DND-41 (cell line): ENCODE measurements at regions not wholly inside any gene's neighbourhood (a gene's known extent, or its start where the extent isn't known, plus 50 kb on each side); places are given as distances from the start of the nearest gene placed in this dataset.

ENCODE experiments used
- ATAC-seq: fragments of 200-7000 bp; cut with Tn5 transposase; 3 replicates; pipeline ENCODE4 v1.9.1; 2021; ENCODE audit warnings: low read depth; ENCODE audit not compliant: insufficient read depth
- DNase-seq: peaks from one replicate; pipeline ENCODE4 v3.0.0-alpha.2; 2020
- H2AFZ ChIP-seq: 2 replicates; pipeline ENCODE4 v1.6.0; 2012; ENCODE audit warnings: low read depth, low read length
- H3K27ac ChIP-seq: 2 replicates; pipeline ENCODE4 v1.5.1; 2012; ENCODE audit warnings: low read length, inconsistent platforms
- H3K27me3 ChIP-seq: fragments of 200-600 bp; sonication (generic); 2 replicates; pipeline ENCODE4 v1.6.0; 2012; ENCODE audit warnings: low read length, mild to moderate bottlenecking, inconsistent platforms; ENCODE audit not compliant: insufficient read depth, poor library complexity
- H3K36me3 ChIP-seq: 2 replicates; pipeline ENCODE4 v1.5.1; 2012; ENCODE audit warnings: low read length, inconsistent platforms; ENCODE audit not compliant: insufficient read depth
- H3K4me1 ChIP-seq: 2 replicates; pipeline ENCODE4 v1.5.1; 2012; ENCODE audit warnings: mild to moderate bottlenecking, low read length; ENCODE audit not compliant: insufficient read depth
- H3K4me2 ChIP-seq: 2 replicates; pipeline ENCODE4 v1.6.0; 2012; ENCODE audit warnings: mild to moderate bottlenecking, moderate library complexity, low read length, inconsistent platforms; ENCODE audit not compliant: insufficient read depth
- H3K4me3 ChIP-seq, 2 experiments: fragments of 200-600 bp in 1 of 2; shearing (Covaris generic) in 1 of 2; 2 replicates each; pipeline ENCODE4 v1.5.1; 2012 to 2016; ENCODE audit warnings: inconsistent platforms in 2 of 2, low read length in 2 of 2, mild to moderate bottlenecking in 2 of 2, low read depth in 1 of 2, moderate library complexity in 1 of 2
- H3K79me2 ChIP-seq: 2 replicates; pipeline ENCODE4 v1.6.0; 2012; ENCODE audit warnings: low read length, inconsistent platforms; ENCODE audit not compliant: insufficient read depth
- H3K9ac ChIP-seq: 2 replicates; pipeline ENCODE4 v1.6.0; 2012; ENCODE audit warnings: low read depth, mild to moderate bottlenecking, inconsistent platforms, low read length, moderate library complexity
- H3K9me3 ChIP-seq: 2 replicates; pipeline ENCODE4 v1.5.1; 2012; ENCODE audit warnings: low read length, moderate library complexity, mild to moderate bottlenecking, inconsistent platforms; ENCODE audit not compliant: insufficient read depth, severe bottlenecking
- H4K20me1 ChIP-seq: 2 replicates; pipeline ENCODE4 v1.6.0; 2012; ENCODE audit warnings: low read length; ENCODE audit not compliant: insufficient read depth
- CTCF ChIP-seq: IDR thresholded peaks from 2 replicates; pipeline ENCODE4 v1.5.1; 2012; ENCODE audit warnings: borderline replicate concordance, low read length, moderate library complexity, mild to moderate bottlenecking; ENCODE audit not compliant: poor library complexity, severe bottlenecking; ENCODE audit errors: extremely low read depth
- EZH2 ChIP-seq: IDR thresholded peaks from 3 replicates; pipeline ENCODE4 v1.6.1; 2012; ENCODE audit warnings: borderline replicate concordance, low read depth, mild to moderate bottlenecking, moderate library complexity, low read length, inconsistent platforms; ENCODE audit not compliant: severe bottlenecking

DNA sequence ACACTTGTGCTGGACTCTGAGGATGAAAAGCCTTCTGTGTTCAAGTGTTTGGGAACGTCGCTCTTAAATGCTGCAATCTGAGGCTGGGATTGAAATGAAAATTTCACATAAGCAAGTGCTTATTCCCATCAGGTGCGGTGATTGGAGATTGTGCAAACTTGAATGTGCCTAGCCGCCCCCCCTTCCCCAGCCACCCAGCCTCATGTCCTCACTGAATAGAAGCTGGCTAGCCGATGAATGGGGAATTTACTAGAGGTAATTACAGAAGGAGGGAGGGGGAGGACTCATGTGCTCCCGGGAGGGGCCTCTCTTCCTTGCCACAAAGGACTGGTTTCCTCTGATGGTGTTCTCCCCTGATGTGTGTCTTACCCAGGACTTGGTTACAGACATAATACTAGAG, 544.8 kb upstream of the EEF2KMT start:
- Histone ChIP-seq H3K79me2 (no peaks in the 10 kb centered on the region), H2AFZ (no peak overlapping the region), H4K20me1 (0 out of 2 replicates have a peak, but pooled peaks cover 4% of the 10 kb centered on the region), H3K4me1 (no peaks in the 10 kb centered on the region), H3K9ac (no peak overlapping the region), H3K36me3 (no peaks in the 10 kb centered on the region), H3K27ac (no peak overlapping the region), H3K27me3 (no peaks in the 10 kb centered on the region), H3K4me3 (no peak overlapping the region), H3K4me2 (no peak overlapping the region), H3K9me3 (no peaks in the 10 kb centered on the region)
- no peak for TF ChIP-seq EZH2
- no peak for TF ChIP-seq CTCF
- ATAC-seq (no peak), DNase-seq (no peak)

DNA sequence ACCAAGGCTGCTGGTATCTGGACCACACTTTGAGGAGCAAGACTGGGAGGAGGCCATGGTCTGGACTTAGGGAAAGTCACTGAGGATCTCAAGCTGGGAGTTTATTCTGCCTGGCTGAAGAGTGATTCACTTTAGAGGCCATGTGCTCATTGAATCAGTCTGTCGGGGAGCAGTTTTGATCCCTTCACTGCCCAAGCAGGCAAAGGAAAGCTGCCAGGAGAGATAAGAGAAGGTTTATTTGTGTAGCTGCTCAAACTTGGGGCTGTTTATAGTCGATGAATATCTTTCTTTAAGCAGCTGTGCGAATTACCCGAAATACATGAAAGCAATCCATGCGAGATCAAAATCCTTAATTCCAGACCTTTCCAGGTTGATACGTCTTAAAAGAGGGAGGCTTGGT, 544.4 kb upstream of the EEF2KMT start:
- no peaks in the 10 kb centered on the region for H3K36me3 ChIP-seq
- H3K9me3 ChIP-seq: no peaks in the 10 kb centered on the region
- H3K4me3 ChIP-seq: no peak overlapping the region
- H3K27me3 ChIP-seq: no peaks in the 10 kb centered on the region
- H3K4me2 ChIP-seq: no peak overlapping the region
- ATAC-seq (no peak), DNase-seq (no peak)
- no peak overlapping the region for H2AFZ ChIP-seq
- no peaks in the 10 kb centered on the region for H3K79me2 ChIP-seq
- H3K4me1 ChIP-seq: no peaks in the 10 kb centered on the region
- H3K9ac ChIP-seq: no peak overlapping the region
- H3K27ac ChIP-seq: no peak overlapping the region
- no peak for TF ChIP-seq EZH2
- TF ChIP-seq CTCF: no peak
- 0 out of 2 replicates have a peak, but pooled peaks cover 4% of the 10 kb centered on the region for H4K20me1 ChIP-seq

DNA sequence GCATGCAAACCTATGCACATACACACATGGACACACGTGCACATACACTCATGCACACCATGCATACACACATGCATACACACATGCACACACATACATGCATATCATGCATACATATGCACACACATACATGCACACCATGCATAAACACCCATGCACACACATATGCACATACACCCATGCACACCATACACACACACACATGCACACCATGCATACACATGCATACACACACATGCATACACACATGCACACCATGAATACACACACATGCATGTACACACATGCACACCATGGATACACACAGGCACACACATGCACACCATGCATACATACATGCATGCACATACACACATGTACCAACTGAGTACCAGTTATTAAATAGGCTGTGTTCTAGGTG, 543.3 kb upstream of the EEF2KMT start:
- ATAC-seq (no peak), DNase-seq (no peak)
- TF ChIP-seq CTCF (no peak), EZH2 (no peak)
- H4K20me1 ChIP-seq: 0 out of 2 replicates have a peak, but pooled peaks cover 4% of the 10 kb centered on the region
- no peak overlapping the region for H2AFZ ChIP-seq
- no peak overlapping the region for H3K4me3 ChIP-seq
- no peaks in the 10 kb centered on the region for H3K36me3 ChIP-seq
- H3K27me3 ChIP-seq: no peaks in the 10 kb centered on the region
- no peak overlapping the region for H3K4me2 ChIP-seq
- no peak overlapping the region for H3K9ac ChIP-seq
- no peak overlapping the region for H3K27ac ChIP-seq
- H3K9me3 ChIP-seq: no peaks in the 10 kb centered on the region
- no peaks in the 10 kb centered on the region for H3K4me1 ChIP-seq
- H3K79me2 ChIP-seq: no peaks in the 10 kb centered on the region

- no peak overlapping the region for H3K4me2 ChIP-seq
- no peaks in the 10 kb centered on the region for H3K36me3 ChIP-seq
- H3K4me3 ChIP-seq: no peak overlapping the region
- H4K20me1 ChIP-seq: 0 out of 2 replicates have a peak, but pooled peaks cover 4% of the 10 kb centered on the region
- no peak overlapping the region for H3K27ac ChIP-seq
- no peak overlapping the region for H2AFZ ChIP-seq
- H3K9ac ChIP-seq: no peak overlapping the region
- DNase-seq (no peak), ATAC-seq (no peak)
- H3K79me2 ChIP-seq: no peaks in the 10 kb centered on the region
- H3K27me3 ChIP-seq: no peaks in the 10 kb centered on the region
- no peaks in the 10 kb centered on the region for H3K9me3 ChIP-seq
- H3K4me1 ChIP-seq: no peaks in the 10 kb centered on the region
- no peak for TF ChIP-seq EZH2
- TF ChIP-seq CTCF: no peak
These were observed 541.9 kb upstream of the EEF2KMT start for GRCh38 chr16:5639531-5639930.
